ENCODE measurements at regions not wholly inside any gene's neighbourhood (a gene's known extent, or its start where the extent isn't known, plus 50 kb on each side); places are given as distances from the start of the nearest gene placed in this dataset.

- TF ChIP-seq CTCF (conservative IDR thresholded peaks at IDR 0.05 in 1 of 2, IDR thresholded peaks at IDR 0.05 in 1 of 2; ENCODE audit: low read depth in 1 of 2, low read length in 2 of 2) (no peak), EZH2 (IDR thresholded peaks at IDR 0.05; ENCODE audit: low read length, missing control alignments) (no peak)
Observed at GRCh38 chr13:37345391-37345790, 239.9 kb upstream of the CSNK1A1L start.

All from fibroblast of lung (primary cell).